ENCODE measurements at regions not wholly inside any gene's neighbourhood (a gene's known extent, or its start where the extent isn't known, plus 50 kb on each side); places are given as distances from the start of the nearest gene placed in this dataset.

DNA sequence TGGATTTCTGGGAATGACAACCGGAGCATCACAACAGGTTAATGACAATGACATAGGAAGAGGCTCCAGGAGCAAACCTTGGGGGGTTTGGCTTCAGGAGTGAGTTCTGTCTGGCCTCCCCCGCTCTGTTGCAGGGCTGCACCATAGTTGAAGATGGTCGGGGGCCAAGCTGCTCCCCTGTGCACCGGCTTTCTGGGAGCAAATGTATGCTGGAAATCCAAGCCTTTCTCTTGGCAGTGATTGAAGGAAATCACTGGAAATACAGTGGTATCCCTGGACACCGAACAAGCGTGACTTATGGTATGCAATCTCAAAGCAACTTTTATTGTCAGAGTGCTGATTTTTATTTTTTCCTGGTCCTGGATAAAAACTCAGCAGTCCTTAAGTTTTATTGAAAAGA lies 251.9 kb upstream of the ZNF32 start:
- Histone ChIP-seq H3K4me1 (ENCODE audit: control insufficient read depth in 1 of 2, extremely low read depth in 1 of 2, insufficient read depth in 2 of 2, low read length in 2 of 2) (no peaks in the 10 kb centered on the region), H3K27me3 (replicated peaks in 1 of 2; ENCODE audit: control insufficient read depth in 2 of 2, extremely low read depth in 1 of 2, insufficient read depth in 2 of 2, low read length in 1 of 2) (peaks cover 0 to 36% of the 10 kb centered on the region in 2 experiments), H3K4me3 (ENCODE audit: control insufficient read depth in 1 of 2, extremely low read depth in 1 of 2, low read length in 1 of 2) (no peak overlapping the region), H3K9me3 (no peaks in the 10 kb centered on the region), H3K36me3 (ENCODE audit: control insufficient read depth in 2 of 2, extremely low read depth in 1 of 2, insufficient read depth in 1 of 2, low read length in 1 of 2) (no peaks in the 10 kb centered on the region), H3K27ac (ENCODE audit: low read length) (no peak overlapping the region)
- Mint-ChIP-seq H3K27ac (no peak overlapping the region), H3K4me3 (no peak overlapping the region), H3K4me1 (no peaks in the 10 kb centered on the region), H3K27me3 (peaks cover 0 to 15% of the 10 kb centered on the region in 2 donors), H3K36me3 (no peaks in the 10 kb centered on the region), H3K9me3 (no peaks in the 10 kb centered on the region)
- POLR2A ChIA-PET, result no interaction called here
- DNase-seq (no peak), ATAC-seq (replicated peaks in 1 of 4) (no peak)
- WGBS (ENCODE audit: insufficient coverage), result 85% methylated on average over 3 of the region's 6 CpGs
- CTCF ChIA-PET, result no interaction called here

DNA sequence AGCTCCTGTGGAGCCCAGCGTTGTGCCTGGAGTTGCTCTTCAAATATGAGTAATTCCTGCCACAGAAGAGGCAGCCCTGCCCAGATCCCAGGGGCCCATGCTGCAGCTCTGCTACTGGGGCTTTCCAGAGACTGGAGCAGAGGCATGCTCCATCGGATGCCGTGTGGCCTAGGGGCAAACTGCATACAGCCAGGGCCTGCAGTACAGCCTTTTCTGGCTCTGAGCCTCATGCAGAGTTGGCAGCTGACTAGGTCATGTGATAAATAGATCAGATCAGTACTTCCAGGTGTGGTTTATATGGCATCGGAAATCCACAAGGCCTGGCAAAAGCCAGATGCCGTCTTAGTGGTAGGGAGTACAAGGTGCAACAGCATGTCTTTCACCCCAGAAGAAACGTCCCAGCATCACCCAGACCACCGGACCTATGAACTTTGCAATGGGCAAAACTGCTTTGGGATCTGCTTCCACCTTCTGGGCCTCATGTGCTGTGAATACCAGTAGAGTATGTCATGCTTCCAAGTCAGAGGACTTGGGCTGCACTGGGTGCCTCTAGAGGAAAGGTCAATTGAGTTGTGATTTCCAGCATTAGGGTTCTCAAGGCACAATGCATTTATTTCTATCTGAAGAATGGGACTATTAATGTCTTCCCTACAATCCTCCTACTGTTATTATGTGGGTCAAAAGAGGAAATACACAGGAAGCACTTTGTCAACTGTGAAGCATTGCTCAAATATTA lies 250.7 kb upstream of the ZNF32 start:
- H3K4me1 Mint-ChIP-seq, result no peaks in the 10 kb centered on the region
- POLR2A ChIA-PET, result no interaction called here
- 70% methylated on average over 5 of the region's 7 CpGs for WGBS (ENCODE audit: insufficient coverage)

DNA sequence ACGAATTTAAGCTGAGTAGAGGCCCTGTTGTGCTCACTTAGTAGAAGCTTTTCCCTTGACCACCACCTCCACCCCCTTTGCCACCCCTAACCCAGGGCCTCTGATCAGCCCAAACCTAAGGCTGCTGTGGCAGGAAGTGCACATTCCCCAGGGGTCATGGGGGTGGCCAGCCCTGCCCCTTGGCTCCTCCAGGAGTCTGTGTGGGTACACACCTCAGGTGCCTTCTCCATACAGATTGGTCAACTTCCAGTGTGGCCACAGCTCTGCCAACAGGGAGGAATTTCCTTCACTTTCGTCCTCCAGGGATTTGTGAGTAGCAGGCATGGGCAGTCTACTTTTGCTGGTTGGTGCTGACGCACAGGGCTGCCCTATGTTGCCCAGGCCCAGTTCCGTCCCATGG lies 249.9 kb upstream of the ZNF32 start:
- H3K27ac Mint-ChIP-seq, result no peak overlapping the region
- Histone ChIP-seq H3K36me3 (ENCODE audit: control insufficient read depth in 2 of 2, extremely low read depth in 1 of 2, insufficient read depth in 1 of 2, low read length in 1 of 2) (no peaks in the 10 kb centered on the region), H3K4me3 (ENCODE audit: control insufficient read depth in 1 of 2, extremely low read depth in 1 of 2, low read length in 1 of 2) (no peak overlapping the region), H3K4me1 (ENCODE audit: control insufficient read depth in 1 of 2, extremely low read depth in 1 of 2, insufficient read depth in 2 of 2, low read length in 2 of 2) (no peaks in the 10 kb centered on the region), H3K27me3 (replicated peaks in 1 of 2; ENCODE audit: control insufficient read depth in 2 of 2, extremely low read depth in 1 of 2, insufficient read depth in 2 of 2, low read length in 1 of 2) (peaks cover 0 to 19% of the 10 kb centered on the region in 2 experiments), H3K9me3 (no peaks in the 10 kb centered on the region), H3K27ac (ENCODE audit: low read length) (no peak overlapping the region)
- no peaks in the 10 kb centered on the region for H3K4me1 Mint-ChIP-seq
- ATAC-seq (replicated peaks in 1 of 4) (no peak), DNase-seq (no peak)
- no peaks in the 10 kb centered on the region for H3K36me3 Mint-ChIP-seq
- no peak overlapping the region for H3K4me3 Mint-ChIP-seq
- no peaks in the 10 kb centered on the region for H3K9me3 Mint-ChIP-seq
- ChIA-PET CTCF (no interaction called here), POLR2A (no interaction called here)
- peaks cover 0 to 15% of the 10 kb centered on the region in 2 donors for H3K27me3 Mint-ChIP-seq
- 100% methylated on average over 4 of the region's 4 CpGs for WGBS (ENCODE audit: insufficient coverage)

More for the DNA sequence above, 250.7 kb upstream of the ZNF32 start:
- H3K4me1 ChIP-seq (ENCODE audit: control insufficient read depth in 1 of 2, extremely low read depth in 1 of 2, insufficient read depth in 2 of 2, low read length in 2 of 2), result no peaks in the 10 kb centered on the region
- CTCF ChIA-PET, result no interaction called here
- peaks cover 0 to 15% of the 10 kb centered on the region in 2 donors for H3K27me3 Mint-ChIP-seq
- H3K36me3 ChIP-seq (ENCODE audit: control insufficient read depth in 2 of 2, extremely low read depth in 1 of 2, insufficient read depth in 1 of 2, low read length in 1 of 2), result no peaks in the 10 kb centered on the region
- H3K9me3 ChIP-seq, result no peaks in the 10 kb centered on the region
- no peaks in the 10 kb centered on the region for H3K36me3 Mint-ChIP-seq
- no peaks in the 10 kb centered on the region for H3K9me3 Mint-ChIP-seq
- DNase-seq, result no peak
- ATAC-seq (replicated peaks in 1 of 4), result no peak
- no peak overlapping the region for H3K27ac ChIP-seq (ENCODE audit: low read length)
- no peak overlapping the region for H3K27ac Mint-ChIP-seq
- H3K27me3 ChIP-seq (replicated peaks in 1 of 2; ENCODE audit: control insufficient read depth in 2 of 2, extremely low read depth in 1 of 2, insufficient read depth in 2 of 2, low read length in 1 of 2), result peaks cover 0 to 26% of the 10 kb centered on the region in 2 experiments
- H3K4me3 Mint-ChIP-seq, result no peak overlapping the region
- H3K4me3 ChIP-seq (ENCODE audit: control insufficient read depth in 1 of 2, extremely low read depth in 1 of 2, low read length in 1 of 2), result no peak overlapping the region

DNA sequence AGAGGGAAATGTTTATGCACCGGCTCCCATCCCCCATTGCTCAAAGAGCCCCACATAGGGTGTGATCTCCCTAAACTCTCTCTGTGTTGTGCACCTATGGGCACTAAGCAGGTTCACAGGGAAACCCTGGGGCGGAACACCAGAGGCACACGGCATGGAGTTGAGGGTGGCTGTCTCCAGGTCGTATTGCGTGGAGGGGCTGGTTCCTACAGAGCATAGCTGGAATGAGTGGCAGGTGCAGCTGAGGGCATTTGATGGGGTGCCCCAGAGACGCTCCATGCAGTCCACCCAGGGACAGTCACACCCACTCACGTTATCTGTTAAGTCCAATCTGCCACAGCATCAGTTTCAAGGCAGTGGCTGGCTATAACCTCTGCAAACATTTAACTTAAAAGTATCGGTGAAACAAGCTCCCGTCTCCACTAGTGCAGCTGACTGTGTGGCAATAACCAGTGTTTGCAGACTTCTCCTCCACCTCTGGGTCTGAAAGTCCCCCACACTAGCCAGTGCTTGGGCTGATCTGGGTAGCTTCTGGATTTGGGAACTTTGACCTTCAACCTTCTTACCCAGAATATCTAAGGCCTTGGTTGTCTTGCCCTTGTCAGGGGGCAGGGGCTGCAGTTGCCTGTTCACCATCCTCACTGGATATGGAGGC lies 249.2 kb upstream of the ZNF32 start:
- ChIA-PET POLR2A (no interaction called here), CTCF (no interaction called here)
- no peak for DNase-seq
- no peaks in the 10 kb centered on the region for H3K36me3 Mint-ChIP-seq
- no peaks in the 10 kb centered on the region for H3K36me3 ChIP-seq (ENCODE audit: control insufficient read depth in 2 of 2, extremely low read depth in 1 of 2, insufficient read depth in 1 of 2, low read length in 1 of 2)
- no peak overlapping the region for H3K27ac Mint-ChIP-seq
- H3K27ac ChIP-seq (ENCODE audit: low read length), result no peak overlapping the region
- H3K9me3 Mint-ChIP-seq, result no peaks in the 10 kb centered on the region
- H3K9me3 ChIP-seq, result no peaks in the 10 kb centered on the region
- H3K27me3 Mint-ChIP-seq, result peaks cover 0 to 13% of the 10 kb centered on the region in 2 donors
- peaks cover 0 to 14% of the 10 kb centered on the region in 2 experiments for H3K27me3 ChIP-seq (replicated peaks in 1 of 2; ENCODE audit: control insufficient read depth in 2 of 2, extremely low read depth in 1 of 2, insufficient read depth in 2 of 2, low read length in 1 of 2)
- H3K4me1 Mint-ChIP-seq, result no peaks in the 10 kb centered on the region
- no peak overlapping the region for H3K4me3 Mint-ChIP-seq
- no peaks in the 10 kb centered on the region for H3K4me1 ChIP-seq (ENCODE audit: control insufficient read depth in 1 of 2, extremely low read depth in 1 of 2, insufficient read depth in 2 of 2, low read length in 2 of 2)
- ATAC-seq (replicated peaks in 1 of 4), result no peak
- H3K4me3 ChIP-seq (ENCODE audit: control insufficient read depth in 1 of 2, extremely low read depth in 1 of 2, low read length in 1 of 2), result no peak overlapping the region
- WGBS (ENCODE audit: insufficient coverage), result 90% methylated on average over 8 of the region's 9 CpGs

DNA sequence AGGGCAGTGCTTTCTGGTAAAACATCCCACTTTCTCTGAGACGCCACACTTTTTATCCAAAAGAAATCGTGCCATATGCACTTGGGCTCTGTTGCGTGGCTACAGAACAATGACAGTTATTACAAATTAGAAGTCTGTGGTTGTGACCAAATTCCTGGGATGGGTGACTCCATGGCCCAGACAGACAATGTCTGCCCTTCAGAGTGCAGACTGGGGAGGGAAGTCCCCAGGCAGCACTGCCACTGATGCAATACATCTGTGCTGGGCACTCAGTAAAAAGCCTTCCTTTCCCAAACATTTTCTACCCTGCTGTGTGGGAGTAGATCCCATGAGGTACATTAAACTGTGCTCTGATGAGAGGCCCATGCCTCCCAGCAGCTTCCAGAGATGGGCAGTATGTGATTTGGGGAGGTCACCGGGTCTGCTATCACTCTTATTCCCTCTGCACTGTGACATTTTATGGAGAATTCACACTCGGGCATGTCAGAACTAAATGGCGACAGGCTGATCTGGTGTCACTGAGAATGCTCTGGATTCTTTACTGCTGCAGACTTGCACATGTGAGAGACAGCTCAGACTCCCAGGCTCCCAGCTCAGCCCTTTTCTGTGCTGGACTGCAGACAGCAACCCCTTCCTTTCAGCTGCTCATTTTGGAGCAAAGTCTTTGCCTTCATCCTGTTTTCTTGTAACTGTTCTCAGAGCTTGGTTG lies 243.5 kb upstream of the ZNF32 start:
- CTCF ChIA-PET, result no interaction called here

DNA sequence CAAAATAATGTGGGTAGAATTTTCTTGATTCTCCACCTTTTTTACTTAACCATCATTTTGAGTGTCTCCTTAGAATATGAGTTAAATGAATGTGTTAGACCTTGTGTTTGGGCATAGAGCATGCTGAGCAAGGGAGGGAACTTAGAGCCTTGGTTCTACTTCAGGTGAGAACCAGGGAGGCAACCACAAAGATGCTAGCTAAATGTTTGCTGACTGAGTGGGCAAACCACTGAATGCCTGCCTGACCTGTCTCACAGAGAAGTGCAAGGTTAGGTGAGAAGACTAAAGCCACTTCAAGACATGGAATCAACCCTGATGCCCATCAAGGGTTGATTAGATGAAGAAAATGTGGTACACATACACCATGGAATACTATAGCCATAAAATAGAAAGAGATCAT lies 242.6 kb upstream of the ZNF32 start:
- no peak for ATAC-seq (replicated peaks in 1 of 4)
- H3K36me3 ChIP-seq (ENCODE audit: control insufficient read depth in 2 of 2, extremely low read depth in 1 of 2, insufficient read depth in 1 of 2, low read length in 1 of 2), result no peaks in the 10 kb centered on the region
- POLR2A ChIA-PET, result no interaction called here

More for the DNA sequence above, 243.5 kb upstream of the ZNF32 start:
- ATAC-seq (replicated peaks in 1 of 4) (no peak), DNase-seq (no peak)
- H3K27me3 ChIP-seq (replicated peaks in 1 of 2; ENCODE audit: control insufficient read depth in 2 of 2, extremely low read depth in 1 of 2, insufficient read depth in 2 of 2, low read length in 1 of 2), result no peaks in the 10 kb centered on the region
- H3K4me3 ChIP-seq (ENCODE audit: control insufficient read depth in 1 of 2, extremely low read depth in 1 of 2, low read length in 1 of 2), result no peak overlapping the region
- POLR2A ChIA-PET, result no interaction called here
- Mint-ChIP-seq H3K4me1 (no peaks in the 10 kb centered on the region), H3K9me3 (no peaks in the 10 kb centered on the region), H3K36me3 (no peaks in the 10 kb centered on the region), H3K27me3 (peaks cover 7 to 14% of the 10 kb centered on the region in 2 donors), H3K27ac (no peak overlapping the region), H3K4me3 (no peak overlapping the region)
- H3K9me3 ChIP-seq, result no peaks in the 10 kb centered on the region
- WGBS (ENCODE audit: insufficient coverage), result 96% methylated on average over 4 of the region's 6 CpGs
- H3K27ac ChIP-seq (ENCODE audit: low read length), result no peak overlapping the region
- no peaks in the 10 kb centered on the region for H3K36me3 ChIP-seq (ENCODE audit: control insufficient read depth in 2 of 2, extremely low read depth in 1 of 2, insufficient read depth in 1 of 2, low read length in 1 of 2)
- no peaks in the 10 kb centered on the region for H3K4me1 ChIP-seq (ENCODE audit: control insufficient read depth in 1 of 2, extremely low read depth in 1 of 2, insufficient read depth in 2 of 2, low read length in 2 of 2)

More for the DNA sequence above, 242.6 kb upstream of the ZNF32 start:
- H3K4me3 ChIP-seq (ENCODE audit: control insufficient read depth in 1 of 2, extremely low read depth in 1 of 2, low read length in 1 of 2), result no peak overlapping the region
- CTCF ChIA-PET, result no interaction called here
- no peak overlapping the region for H3K4me3 Mint-ChIP-seq
- H3K9me3 Mint-ChIP-seq, result no peaks in the 10 kb centered on the region
- peaks cover 11 to 14% of the 10 kb centered on the region in 2 donors for H3K27me3 Mint-ChIP-seq
- no peaks in the 10 kb centered on the region for H3K36me3 Mint-ChIP-seq
- no peak for DNase-seq
- H3K4me1 ChIP-seq (ENCODE audit: control insufficient read depth in 1 of 2, extremely low read depth in 1 of 2, insufficient read depth in 2 of 2, low read length in 2 of 2), result no peaks in the 10 kb centered on the region
- H3K27ac Mint-ChIP-seq, result no peak overlapping the region
- no peaks in the 10 kb centered on the region for H3K9me3 ChIP-seq
- no peak overlapping the region for H3K27ac ChIP-seq (ENCODE audit: low read length)
- no peaks in the 10 kb centered on the region for H3K27me3 ChIP-seq (replicated peaks in 1 of 2; ENCODE audit: control insufficient read depth in 2 of 2, extremely low read depth in 1 of 2, insufficient read depth in 2 of 2, low read length in 1 of 2)
- H3K4me1 Mint-ChIP-seq, result no peaks in the 10 kb centered on the region
